ENCODE measurements at regions not wholly inside any gene's neighbourhood (a gene's known extent, or its start where the extent isn't known, plus 50 kb on each side); places are given as distances from the start of the nearest gene placed in this dataset.

DNA sequence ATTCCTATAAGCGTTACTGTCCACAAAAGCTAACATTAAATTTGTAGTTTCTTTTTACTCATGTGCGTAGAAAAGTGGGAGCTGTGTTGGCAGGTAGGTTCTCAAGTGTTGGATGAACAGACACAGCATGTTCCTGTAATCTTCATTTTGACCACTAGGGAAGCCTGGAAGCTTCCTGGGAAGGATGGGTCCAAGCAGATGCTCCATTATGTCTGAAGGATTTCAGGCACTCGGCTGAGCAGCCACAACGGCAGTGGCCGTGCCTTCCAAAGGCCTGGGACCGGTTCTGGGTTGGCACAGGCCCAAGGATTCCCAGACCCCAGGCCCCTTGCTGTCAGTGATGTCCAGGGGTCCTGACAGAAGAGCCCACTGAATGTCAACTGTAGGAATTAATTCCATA, 386.3 kb downstream of the TNS3 start:
- TF ChIP-seq CTCF (IDR thresholded peaks at IDR 0.05; ENCODE audit: control extremely low read depth in 1 of 3, insufficient read depth in 1 of 3, low read depth in 1 of 3, low read length in 3 of 3) (peak in 2 of 3 experiments; percentile 27 to 59; a peak in 2 of 4 replicates), POLR2AphosphoS5 (IDR thresholded peaks at IDR 0.05; ENCODE audit: low read depth, low read length) (no peak), BRCA1 (IDR thresholded peaks at IDR 0.05; ENCODE audit: low read depth, low read length) (no peak), SIRT6 (IDR thresholded peaks at IDR 0.05; ENCODE audit: low read length) (no peak), NRF1 (IDR thresholded peaks at IDR 0.05; ENCODE audit: low read depth, low read length) (no peak), HDAC6 (IDR thresholded peaks at IDR 0.05; ENCODE audit: low read depth, low read length) (no peak), EGR1 (IDR thresholded peaks at IDR 0.05; ENCODE audit: borderline replicate concordance, low read depth, low read length) (no peak)

Measured in H1 (cell line).